ENCODE measurements at regions not wholly inside any gene's neighbourhood (a gene's known extent, or its start where the extent isn't known, plus 50 kb on each side); places are given as distances from the start of the nearest gene placed in this dataset.

GRCh38 chr13:79659121-79659521 is 178.2 kb downstream of the NDFIP2 start:
- TF ChIP-seq FOXP2 (optimal IDR thresholded peaks at IDR 0.05; ENCODE audit: borderline replicate concordance, extremely low read depth, extremely low read length, insufficient read depth) (no peak), SIN3A (IDR thresholded peaks at IDR 0.05; ENCODE audit: borderline replicate concordance, insufficient read depth, low read length) (no peak), TAF1 (IDR thresholded peaks at IDR 0.05; ENCODE audit: borderline replicate concordance, insufficient read depth, low read length) (no peak), REST (IDR thresholded peaks at IDR 0.05; ENCODE audit: insufficient read depth in 1 of 2, low read depth in 2 of 2, low read length in 2 of 2) (no peak), POLR2AphosphoS5 (IDR thresholded peaks at IDR 0.05; ENCODE audit: low read depth, low read length) (no peak)

GRCh38 chr13:79658333-79658975 is 177.5 kb downstream of the NDFIP2 start:
- TF ChIP-seq TAF1 (IDR thresholded peaks at IDR 0.05; ENCODE audit: borderline replicate concordance, insufficient read depth, low read length) (no peak), POLR2AphosphoS5 (IDR thresholded peaks at IDR 0.05; ENCODE audit: low read depth, low read length) (no peak), SIN3A (IDR thresholded peaks at IDR 0.05; ENCODE audit: borderline replicate concordance, insufficient read depth, low read length) (no peak), FOXP2 (optimal IDR thresholded peaks at IDR 0.05; ENCODE audit: borderline replicate concordance, extremely low read depth, extremely low read length, insufficient read depth) (no peak), REST (IDR thresholded peaks at IDR 0.05; ENCODE audit: insufficient read depth in 1 of 2, low read depth in 2 of 2, low read length in 2 of 2) (no peak)

GRCh38 chr13:79655509-79655908 is 174.6 kb downstream of the NDFIP2 start:
- TF ChIP-seq REST (IDR thresholded peaks at IDR 0.05; ENCODE audit: insufficient read depth in 1 of 2, low read depth in 2 of 2, low read length in 2 of 2) = no peak
- no peak for TF ChIP-seq SIN3A (IDR thresholded peaks at IDR 0.05; ENCODE audit: borderline replicate concordance, insufficient read depth, low read length)

- TF ChIP-seq TAF1 (IDR thresholded peaks at IDR 0.05; ENCODE audit: borderline replicate concordance, insufficient read depth, low read length) (no peak), FOXP2 (optimal IDR thresholded peaks at IDR 0.05; ENCODE audit: borderline replicate concordance, extremely low read depth, extremely low read length, insufficient read depth) (no peak), POLR2AphosphoS5 (IDR thresholded peaks at IDR 0.05; ENCODE audit: low read depth, low read length) (no peak), SIN3A (IDR thresholded peaks at IDR 0.05; ENCODE audit: borderline replicate concordance, insufficient read depth, low read length) (no peak)
These were observed 173.6 kb downstream of the NDFIP2 start for GRCh38 chr13:79654520-79654919.

- TF ChIP-seq POLR2AphosphoS5 (IDR thresholded peaks at IDR 0.05; ENCODE audit: low read depth, low read length) (no peak), REST (IDR thresholded peaks at IDR 0.05; ENCODE audit: insufficient read depth in 1 of 2, low read depth in 2 of 2, low read length in 2 of 2) (no peak), FOXP2 (optimal IDR thresholded peaks at IDR 0.05; ENCODE audit: borderline replicate concordance, extremely low read depth, extremely low read length, insufficient read depth) (no peak), TAF1 (IDR thresholded peaks at IDR 0.05; ENCODE audit: borderline replicate concordance, insufficient read depth, low read length) (no peak), SIN3A (IDR thresholded peaks at IDR 0.05; ENCODE audit: borderline replicate concordance, insufficient read depth, low read length) (no peak)
These were observed 169.7 kb downstream of the NDFIP2 start for GRCh38 chr13:79650688-79651087.

Data from PFSK-1 (cell line).